T follicular helper cell (primary cell): ENCODE measurements at regions not wholly inside any gene's neighbourhood (a gene's known extent, or its start where the extent isn't known, plus 50 kb on each side); places are given as distances from the start of the nearest gene placed in this dataset.
"Not testable (repeated sequence)": the region's sequence is repeated elsewhere in the genome, so short reads cannot be mapped to it uniquely, and the experiment has no call there.

Experiments
- DNase-seq: peaks from one replicate; pipeline ENCODE4 v3.0.0-alpha.2; 2020; ENCODE audit warnings: low read depth

DNA sequence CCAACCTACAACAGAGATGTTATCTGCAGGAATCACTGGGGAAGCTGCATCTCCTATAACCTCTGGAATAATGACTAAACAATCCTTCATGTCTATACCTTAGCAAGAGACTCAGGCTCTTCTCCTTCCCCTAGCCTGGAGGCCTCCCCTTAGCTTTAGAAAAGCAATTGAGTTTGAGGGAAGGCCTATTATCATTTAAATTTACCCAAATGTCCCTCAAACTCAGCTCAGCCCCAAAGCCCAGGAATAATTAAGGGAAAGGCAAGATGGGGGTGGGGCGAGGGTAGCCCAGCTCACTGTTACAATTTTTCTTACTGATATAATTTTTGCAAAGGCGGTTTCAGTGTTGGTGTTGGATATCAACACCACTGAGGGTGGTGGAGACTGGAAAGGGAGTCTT lies 151.4 kb upstream of the EEA1 start:
- DNase-seq: no peak

DNA sequence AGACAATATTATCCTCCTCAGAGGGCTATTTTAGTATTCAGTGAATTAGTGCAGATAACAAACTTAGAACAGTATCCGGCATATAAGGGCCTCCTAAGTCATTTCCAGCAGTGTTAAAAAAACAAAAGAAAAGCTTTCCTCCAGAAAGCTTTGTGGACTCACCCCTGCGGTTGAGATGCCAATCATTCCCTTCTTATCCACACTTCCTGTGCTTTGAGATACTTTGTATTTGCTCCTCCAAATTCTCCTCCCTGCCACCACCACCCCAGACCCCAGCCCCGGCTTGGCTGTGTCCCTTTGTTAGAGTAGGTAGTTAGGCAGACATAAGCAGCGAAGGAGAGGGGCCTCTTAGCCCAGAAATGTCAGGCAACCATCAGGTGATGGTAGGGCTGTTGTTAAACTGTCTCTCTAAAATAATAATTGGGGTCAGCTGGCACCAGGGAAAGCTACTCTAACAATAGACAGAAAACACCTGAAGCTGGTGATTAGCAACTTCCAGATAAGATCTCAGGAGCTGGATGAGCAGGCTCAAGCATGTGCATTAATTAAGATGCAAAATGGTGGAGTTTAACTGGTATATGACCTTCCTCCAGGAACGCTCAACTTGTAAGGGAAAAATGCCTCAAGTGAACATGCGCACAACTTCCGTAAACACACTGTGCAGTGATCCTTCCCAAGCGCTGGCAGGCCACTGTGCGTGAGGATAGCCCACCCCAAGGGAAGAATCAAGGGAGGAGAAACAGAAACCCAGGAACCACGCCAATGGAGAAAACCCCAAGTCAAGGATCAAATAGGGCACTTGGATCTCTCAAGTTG lies 152.1 kb upstream of the EEA1 start:
- DNase-seq: no peak

DNA sequence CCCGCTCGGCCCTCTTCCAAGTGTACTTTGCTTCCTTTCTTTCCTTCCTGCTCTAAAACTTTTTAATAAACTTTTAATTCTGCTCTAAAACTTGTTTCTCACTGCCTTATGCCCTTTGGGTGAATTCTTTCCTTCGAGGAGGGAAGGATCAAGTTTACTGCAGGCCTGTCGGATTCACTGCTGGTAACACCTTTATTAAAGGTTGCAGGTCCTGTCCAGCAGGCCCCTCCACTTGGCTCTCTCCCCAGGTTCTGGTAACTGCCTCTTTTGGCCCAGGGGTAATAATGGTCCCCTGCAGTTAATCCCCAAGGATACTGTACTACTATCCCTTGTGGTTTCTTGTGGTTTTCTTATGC lies 152.7 kb upstream of the EEA1 start:
- DNase-seq: no peak

DNA sequence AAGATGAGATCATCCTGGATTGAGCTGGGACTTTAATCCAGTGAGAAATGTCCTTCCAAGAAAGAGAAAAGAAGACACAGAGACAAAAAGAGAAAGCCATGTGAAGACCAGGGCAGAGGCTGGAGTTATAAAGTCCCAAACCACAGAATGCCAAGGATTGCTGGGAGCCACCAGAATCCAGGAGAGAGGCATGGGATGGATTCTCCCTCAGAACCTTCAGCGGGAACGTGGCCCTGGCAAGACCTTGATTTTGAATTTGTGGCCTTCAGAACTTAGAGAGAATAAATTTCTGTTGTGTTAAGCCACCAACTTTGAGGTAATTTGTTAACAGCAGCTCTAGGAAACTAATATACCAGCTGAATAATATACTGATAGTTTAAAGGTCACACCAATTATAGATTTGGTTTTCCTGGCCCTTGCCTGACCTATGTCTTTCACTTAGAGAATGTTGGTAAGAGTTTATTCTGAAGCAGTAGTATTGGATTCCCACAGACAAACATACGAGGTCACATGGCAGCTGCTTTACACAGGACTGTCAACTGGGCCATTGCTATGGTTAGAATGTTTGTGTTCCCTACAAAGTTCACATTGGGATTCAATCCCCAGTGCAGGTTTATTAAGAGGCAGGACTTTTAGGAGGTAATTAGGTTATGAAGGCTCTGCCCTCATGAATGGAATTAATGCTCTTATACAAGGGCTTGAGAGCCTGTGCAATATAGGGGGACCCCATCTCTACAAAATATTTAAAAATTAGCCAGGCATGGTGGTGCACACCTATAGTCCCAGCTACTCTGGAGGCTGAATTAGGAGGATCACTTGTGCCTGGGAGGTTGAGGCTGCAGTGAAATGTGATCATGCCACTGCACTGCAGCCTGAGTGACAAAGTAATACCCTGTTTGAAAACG lies 156.5 kb upstream of the EEA1 start:
- no peak for DNase-seq

DNA sequence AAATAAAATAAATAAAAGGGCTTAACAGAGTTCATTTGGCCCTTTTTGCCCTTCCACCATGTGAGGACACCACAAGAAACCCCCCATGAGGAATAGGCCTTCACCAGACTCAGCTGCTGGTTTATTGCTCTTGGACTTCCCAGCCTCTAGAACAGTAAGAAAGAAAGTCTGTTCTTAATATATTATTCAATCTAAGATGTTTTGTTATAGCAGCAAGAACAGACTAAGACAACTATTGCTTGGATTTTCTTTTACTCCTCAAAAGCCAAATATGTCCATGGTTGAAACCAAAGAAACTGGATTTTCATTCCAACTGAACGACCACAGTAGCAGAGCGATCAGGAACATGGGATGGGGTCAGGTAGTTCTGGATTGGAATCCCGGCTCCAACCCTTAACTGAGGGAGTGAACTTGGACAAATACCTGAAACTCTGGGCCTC lies 157.2 kb upstream of the EEA1 start:
- DNase-seq: no peak

DNA sequence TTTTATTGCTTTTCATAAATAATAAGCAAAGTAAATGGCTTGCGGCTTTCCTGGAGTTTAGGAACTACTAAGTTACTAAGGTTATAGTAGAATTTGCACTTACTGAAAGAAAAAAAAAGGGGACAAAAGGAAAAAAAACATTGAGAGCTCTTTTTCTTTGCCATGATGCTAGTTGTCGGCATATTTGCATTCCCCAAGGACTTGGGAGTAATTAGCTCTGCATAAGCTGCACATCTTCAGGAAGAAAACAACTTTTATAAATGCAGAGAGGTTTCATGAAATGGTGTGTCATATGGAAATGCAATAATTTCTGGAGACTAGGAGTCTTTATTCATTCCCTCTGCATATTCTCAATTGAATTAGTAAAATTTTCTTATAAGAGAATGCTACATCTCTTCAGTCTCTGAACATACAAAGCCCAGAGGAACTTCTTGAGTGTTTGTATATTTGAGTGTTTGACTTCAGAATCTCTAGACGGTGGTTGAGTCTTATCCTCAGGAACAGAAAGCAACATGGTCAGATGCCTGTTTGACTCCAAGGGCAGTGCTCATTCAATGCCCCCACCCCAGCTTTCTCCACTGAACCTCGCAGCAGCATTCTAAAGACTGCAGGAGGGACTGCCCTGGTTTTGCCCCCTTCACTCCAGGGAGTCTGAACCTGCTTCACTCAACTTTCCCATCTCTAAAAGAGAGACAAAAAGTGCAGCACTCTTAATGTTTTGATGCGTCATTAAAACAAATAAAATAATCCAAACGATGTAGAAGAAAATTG lies 158.9 kb upstream of the EEA1 start:
- no peak for DNase-seq

DNA sequence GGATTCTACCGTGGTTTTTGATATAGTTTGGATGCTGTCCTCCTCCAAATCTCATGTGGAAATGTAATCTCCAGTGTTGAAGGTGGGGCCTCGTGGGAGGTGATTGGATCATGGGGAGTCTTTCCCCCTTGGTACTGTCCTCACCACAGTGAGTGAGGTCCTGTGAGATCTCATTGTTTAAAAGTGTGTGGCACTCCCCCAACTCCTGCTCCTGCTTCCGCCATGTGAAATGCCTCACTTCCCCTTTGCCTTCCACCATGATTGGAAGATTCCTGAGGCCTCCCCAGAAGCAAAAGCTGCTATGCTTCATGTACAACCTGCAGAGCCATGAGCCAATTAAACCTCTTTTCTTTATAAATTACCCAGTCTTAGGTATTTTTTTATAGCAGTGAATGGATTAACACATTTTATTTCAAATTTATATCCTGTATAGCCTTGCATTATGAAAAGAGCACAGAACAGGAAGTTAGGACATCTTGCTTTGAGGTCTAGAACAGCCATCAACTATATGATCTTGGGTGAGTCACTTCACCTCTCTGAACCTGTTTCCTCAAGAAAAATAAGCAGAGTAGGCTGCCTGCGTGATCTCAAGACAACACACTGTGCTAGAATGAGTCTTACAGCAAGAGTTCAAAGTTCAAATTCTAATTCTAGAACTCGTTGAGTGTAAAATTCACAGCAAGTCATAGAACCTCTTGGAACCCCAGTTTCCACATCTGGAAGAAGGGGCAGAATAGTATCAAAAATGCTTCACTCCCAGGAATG lies 160.9 kb upstream of the EEA1 start:
- DNase-seq: no peak

DNA sequence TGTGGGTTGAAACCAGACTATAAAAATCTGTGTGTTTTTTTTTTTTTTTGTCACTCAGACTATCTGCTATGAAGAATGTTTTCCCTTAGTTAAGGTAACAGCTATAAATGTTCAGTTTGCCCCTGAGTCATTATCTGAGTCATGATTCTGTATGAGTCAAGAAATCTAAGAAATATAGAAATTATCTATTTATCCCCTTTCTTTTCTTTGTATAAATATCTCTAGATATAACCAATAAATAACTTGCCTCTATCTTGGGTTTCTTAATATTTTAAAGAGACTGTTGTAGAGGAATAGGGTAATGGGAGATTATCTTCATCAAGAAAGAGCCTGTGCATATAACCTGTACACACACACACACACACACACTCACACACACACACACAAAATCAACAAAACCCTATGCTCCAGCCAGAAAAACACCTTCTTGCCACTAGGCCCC lies 161.7 kb upstream of the EEA1 start:
- no peak for DNase-seq

DNA sequence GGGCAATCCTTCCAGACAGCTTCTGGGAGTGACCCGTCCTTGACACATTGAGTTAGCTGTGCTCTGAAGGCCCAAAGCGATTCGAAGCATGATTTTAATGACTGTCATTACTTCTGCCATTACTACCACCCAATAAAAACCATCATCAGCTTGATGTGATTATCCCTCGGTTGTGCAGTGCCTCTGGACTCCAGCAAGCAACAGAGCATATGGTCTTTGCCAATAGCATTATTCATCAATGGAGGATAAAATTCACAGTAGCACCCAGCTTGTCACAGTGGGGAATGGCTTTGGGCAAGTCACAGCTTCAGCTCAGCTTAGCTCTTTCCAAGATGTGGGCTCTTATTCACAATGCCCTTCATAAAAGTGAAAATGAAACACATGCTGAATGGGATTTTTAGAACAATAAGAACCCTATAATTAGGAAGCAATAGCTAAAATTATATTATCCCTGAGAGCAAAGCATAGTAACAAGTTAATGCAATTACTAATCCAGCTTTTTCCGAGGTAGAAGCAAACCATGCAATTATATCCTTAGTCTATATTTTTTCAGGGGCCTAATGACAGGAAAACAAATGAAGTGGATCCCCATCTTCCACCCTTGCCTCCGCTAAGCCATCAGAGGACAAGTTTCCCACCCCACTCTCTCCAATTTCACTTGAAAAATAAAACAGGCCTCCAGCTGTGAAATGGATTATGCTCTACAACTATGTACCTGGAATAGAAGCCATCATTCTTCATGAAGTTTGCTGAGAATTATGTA lies 163.0 kb upstream of the EEA1 start:
- no peak for DNase-seq

DNA sequence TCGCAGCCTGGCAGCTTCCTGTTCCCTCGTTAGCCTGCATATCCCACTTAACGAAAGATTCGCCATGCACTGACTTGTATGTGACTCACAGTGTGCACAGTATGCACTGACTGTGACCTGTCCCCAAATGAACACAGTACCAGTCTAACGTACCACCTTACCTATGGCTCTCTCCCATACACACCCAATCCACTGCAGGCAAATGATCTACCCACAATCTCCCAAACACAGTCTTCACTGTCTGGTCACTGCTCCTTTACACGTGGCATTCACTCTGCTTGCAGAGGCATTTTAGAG lies 163.5 kb upstream of the EEA1 start:
- DNase-seq: no peak

DNA sequence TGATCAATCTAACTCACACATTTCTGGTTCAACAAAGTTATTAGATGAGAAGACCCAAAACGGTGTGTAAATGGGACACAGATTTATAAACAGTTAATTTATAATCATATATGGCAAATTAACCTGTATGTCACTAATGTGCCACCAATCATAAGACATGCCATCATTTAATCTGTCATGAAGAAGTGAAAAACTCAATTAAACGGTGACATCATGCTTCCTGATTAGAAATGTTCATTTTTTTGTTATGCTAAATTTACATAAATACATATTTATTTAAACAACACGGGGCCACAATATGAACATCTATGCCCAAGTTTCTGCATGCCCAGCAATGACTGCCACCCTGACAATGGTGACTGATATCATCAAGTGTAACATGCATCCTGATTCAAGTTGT lies 164.1 kb upstream of the EEA1 start:
- DNase-seq: no peak

DNA sequence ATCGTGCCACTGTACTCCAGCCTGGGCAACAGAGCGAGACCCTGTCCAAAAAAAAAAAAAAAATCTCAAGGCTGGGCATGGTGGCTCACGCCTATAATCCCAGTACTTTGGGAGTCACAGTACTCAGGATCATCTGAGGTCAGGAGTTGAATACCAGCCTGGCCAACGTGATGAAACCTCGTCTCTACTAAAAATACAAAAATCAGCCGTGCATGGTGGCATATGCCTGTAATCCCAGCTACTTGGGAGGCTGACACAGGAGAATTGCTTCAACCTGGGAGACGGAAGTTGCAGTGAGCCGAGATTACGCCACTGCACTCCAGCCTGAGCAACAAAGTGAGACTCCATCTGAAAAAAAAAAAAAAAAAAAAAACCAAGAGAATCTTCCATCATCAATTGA lies 165.1 kb upstream of the EEA1 start:
- DNase-seq: not testable (repeated sequence)

DNA sequence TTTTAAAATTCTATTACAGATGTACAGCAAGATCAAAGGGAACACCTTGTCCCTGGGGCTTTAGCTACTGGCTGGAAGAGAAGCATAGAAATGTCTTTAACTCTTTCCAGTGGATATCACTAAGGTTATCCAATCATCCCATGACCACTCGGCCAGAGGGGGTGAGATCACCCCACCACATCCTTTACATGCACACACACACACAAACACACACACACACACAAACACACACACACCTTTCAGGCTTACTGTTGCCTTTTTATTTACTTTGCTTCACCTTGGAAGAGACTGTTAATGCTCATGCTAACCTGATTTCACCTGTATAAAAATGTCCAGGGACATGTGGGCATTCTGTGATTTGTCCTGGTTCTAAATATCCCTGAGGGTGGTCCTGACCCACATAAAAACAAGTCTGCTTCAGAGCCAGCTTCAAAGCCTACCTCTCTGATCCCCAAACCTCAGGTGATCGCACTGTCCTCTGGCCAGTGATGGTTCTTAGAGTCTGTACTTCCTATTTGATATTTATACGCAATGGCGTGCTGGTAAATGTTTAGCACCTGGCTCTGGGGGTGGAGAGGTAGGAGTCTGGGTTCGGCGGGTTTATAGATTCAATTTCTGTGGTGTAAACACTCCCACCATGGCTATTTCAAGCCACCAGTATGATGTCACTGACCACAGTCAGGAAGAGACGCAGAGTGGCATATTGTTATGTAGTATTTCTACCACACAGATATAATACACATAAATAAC lies 166.1 kb upstream of the EEA1 start:
- no peak for DNase-seq

DNA sequence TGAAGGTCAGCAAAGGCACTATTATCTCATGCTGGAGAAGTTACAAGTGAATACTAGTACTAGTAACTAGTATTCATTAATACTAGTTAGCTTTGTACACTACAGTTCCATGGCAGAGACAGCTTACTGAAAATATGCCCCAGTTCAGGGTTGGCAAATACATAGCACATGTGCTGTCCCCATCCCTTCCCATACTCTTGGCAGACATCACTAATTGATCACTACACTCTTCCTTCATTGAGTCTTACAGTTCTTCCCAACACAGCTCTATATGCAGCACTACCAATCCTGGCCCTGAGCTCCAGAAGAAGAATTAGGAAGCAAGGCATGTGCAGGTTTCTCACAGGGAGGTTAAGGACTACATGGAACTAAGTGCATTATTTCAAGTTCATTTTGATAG lies 168.3 kb upstream of the EEA1 start:
- DNase-seq: no peak

DNA sequence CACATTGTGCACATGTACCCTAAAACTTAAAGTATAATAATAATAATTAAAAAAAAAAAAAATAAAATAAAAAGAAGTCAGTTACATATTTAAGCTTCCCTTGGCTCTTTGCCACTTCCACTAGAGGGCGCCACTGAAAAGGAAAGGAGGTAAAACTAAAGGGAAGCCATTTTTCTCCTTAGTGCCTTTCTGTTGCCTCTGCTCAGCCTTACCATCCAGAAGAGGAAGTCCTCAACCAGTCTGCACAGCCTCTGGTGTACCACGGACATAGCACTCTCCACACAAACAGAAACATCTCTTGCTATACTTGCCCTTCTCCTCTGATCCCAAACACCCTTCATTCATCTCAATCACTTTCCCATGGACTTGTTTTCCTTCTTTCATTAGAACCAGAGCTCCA lies 169.0 kb upstream of the EEA1 start:
- peak; percentile 57 for DNase-seq

DNA sequence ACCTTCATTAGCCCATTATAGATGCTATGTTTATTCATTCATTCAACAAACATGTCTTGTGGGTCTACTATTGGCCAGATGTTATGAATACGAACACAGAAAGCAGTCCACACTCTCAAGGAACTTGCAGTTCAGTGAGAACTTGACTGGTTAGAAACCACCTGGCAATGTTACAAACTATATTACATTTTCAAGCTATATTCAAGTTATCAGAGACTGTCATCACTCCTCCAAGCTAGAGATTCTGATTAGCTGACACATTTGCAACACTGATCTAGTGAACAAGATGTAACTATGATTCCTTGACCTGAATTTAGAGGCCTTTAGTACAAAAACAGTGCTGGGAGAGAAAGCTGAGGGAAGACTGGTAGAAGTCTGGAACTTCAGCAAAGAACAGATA lies 170.7 kb upstream of the EEA1 start:
- no peak for DNase-seq

DNA sequence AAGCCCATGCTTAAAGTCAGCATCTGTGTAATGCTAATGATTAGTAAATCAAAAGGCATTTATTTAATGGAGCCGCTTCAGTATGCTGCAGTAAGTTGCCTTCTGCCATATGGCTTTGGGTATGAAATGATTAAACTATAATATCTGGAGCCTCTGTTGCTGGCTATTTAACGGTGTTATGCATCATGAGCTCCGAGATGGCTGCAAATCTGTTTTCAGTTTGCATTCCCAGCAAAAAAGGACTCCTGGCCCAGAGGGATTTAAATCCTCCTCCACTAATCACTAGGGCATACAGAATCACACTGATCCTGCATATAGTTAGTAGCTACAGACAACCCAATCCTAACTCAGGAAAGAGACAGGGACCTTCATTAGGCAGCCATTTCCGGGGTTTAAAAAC lies 171.5 kb upstream of the EEA1 start:
- DNase-seq: no peak

DNA sequence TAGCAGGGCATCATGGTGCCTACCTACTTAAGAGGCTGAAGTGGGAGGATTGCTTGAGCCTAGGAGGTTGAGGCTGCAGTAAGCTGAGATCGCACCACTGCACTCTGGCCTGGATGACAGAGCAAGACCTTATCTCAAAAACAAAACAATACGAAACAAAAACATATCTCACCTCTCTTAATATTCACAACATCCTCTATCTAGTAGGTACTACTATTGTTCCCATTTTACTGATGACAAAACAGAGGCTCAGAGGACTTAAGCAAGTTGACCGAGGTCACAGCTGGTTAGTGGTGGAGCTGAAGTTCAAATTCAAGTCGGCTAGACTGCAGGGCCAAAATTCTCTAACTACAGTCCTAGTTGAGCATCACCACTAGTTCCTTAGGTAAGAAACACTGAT lies 172.3 kb upstream of the EEA1 start:
- DNase-seq: no peak

DNA sequence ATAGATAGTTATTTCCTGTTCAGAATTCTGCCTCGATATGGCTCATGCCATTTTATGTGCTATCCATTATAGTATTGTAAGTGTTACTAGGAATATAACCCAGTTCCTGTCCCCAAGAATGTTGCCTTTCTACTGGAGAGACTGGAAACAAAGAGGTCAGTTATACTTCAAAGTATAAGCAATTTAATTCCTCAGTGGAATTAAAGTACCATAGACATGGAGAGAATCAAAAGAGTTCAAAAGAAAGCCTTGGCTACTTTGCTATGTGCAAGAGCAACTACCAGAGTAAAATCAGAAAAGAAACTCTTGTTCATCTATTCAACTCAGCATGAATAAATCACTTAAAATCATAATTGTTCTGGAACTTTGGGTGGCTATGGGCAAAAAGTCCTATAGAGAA lies 173.2 kb upstream of the EEA1 start:
- DNase-seq: no peak

DNA sequence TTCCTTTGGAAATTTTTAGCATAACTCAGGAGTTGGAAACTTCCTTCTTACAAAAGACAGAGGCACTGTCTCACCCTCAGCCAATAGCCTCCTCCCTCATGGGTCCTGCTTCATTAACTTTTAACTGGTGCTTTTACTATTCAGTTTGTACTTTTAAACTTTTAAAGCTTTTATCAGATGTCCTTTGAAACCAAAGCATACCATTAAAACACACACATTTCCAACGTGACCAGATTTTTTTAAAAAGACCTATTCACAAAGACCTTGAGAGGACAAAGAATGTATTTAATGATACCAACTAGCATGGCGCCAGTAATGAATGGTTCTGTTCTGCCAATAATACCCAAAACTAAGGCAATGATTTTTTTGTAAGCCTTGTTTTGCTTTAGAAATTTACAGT lies 173.6 kb upstream of the EEA1 start:
- DNase-seq: no peak
